ENCODE measurements at regions not wholly inside any gene's neighbourhood (a gene's known extent, or its start where the extent isn't known, plus 50 kb on each side); places are given as distances from the start of the nearest gene placed in this dataset.

- H3K27ac ChIP-seq (ENCODE audit: insufficient read depth, low read length), result no peak overlapping the region
- no peak for TF ChIP-seq CTCF (conservative IDR thresholded peaks at IDR 0.05 in 1 of 2, IDR thresholded peaks at IDR 0.05 in 1 of 2; ENCODE audit: low read depth in 1 of 2, low read length in 2 of 2)
- TF ChIP-seq EZH2 (IDR thresholded peaks at IDR 0.05; ENCODE audit: low read length, missing control alignments), result no peak
- no peaks in the 10 kb centered on the region for H3K4me1 ChIP-seq (ENCODE audit: control insufficient read depth, extremely low read depth, insufficient read depth, low read length)
- no peaks in the 10 kb centered on the region for H3K36me3 ChIP-seq (ENCODE audit: control insufficient read depth, insufficient read depth, low read length)
- H4K20me1 ChIP-seq (ENCODE audit: control insufficient read depth, extremely low read depth, insufficient read depth, low read length), result no peaks in the 10 kb centered on the region
- no peak overlapping the region for H2AFZ ChIP-seq (ENCODE audit: low read length)
- peak in 1 of 2 donors; percentile 3 for DNase-seq (ENCODE audit: low read depth in 2 of 2)
- no peaks in the 10 kb centered on the region for H3K79me2 ChIP-seq (ENCODE audit: control insufficient read depth, insufficient read depth, low read length)
- no peak overlapping the region for H3K9ac ChIP-seq (ENCODE audit: insufficient read depth, low read length)
- H3K4me2 ChIP-seq (ENCODE audit: extremely low read depth, insufficient read depth, low read length), result no peak overlapping the region
- H3K4me3 ChIP-seq (replicated peaks in 1 of 4; ENCODE audit: control extremely low read depth in 1 of 4, insufficient read depth in 1 of 4, low read depth in 3 of 4, low read length in 4 of 4), result no peak overlapping the region
- H3K27me3 ChIP-seq (ENCODE audit: control insufficient read depth, insufficient read depth, low read length), result no peaks in the 10 kb centered on the region
- no peaks in the 10 kb centered on the region for H3K9me3 ChIP-seq (ENCODE audit: control insufficient read depth, insufficient read depth, low read depth, low read length)
Measured at GRCh38 chr16:74033441-74033995, 263.1 kb upstream of the PSMD7 start.

- no peaks in the 10 kb centered on the region for H4K20me1 ChIP-seq (ENCODE audit: control insufficient read depth, extremely low read depth, insufficient read depth, low read length)
- no peak for TF ChIP-seq EZH2 (IDR thresholded peaks at IDR 0.05; ENCODE audit: low read length, missing control alignments)
- no peak for TF ChIP-seq CTCF (conservative IDR thresholded peaks at IDR 0.05 in 1 of 2, IDR thresholded peaks at IDR 0.05 in 1 of 2; ENCODE audit: low read depth in 1 of 2, low read length in 2 of 2)
- H3K27me3 ChIP-seq (ENCODE audit: control insufficient read depth, insufficient read depth, low read length), result no peaks in the 10 kb centered on the region
- no peaks in the 10 kb centered on the region for H3K4me1 ChIP-seq (ENCODE audit: control insufficient read depth, extremely low read depth, insufficient read depth, low read length)
- no peak overlapping the region for H3K9ac ChIP-seq (ENCODE audit: insufficient read depth, low read length)
- no peaks in the 10 kb centered on the region for H3K79me2 ChIP-seq (ENCODE audit: control insufficient read depth, insufficient read depth, low read length)
- H3K4me2 ChIP-seq (ENCODE audit: extremely low read depth, insufficient read depth, low read length), result no peak overlapping the region
- no peak overlapping the region for H3K4me3 ChIP-seq (replicated peaks in 1 of 4; ENCODE audit: control extremely low read depth in 1 of 4, insufficient read depth in 1 of 4, low read depth in 3 of 4, low read length in 4 of 4)
- no peaks in the 10 kb centered on the region for H3K36me3 ChIP-seq (ENCODE audit: control insufficient read depth, insufficient read depth, low read length)
- no peaks in the 10 kb centered on the region for H3K9me3 ChIP-seq (ENCODE audit: control insufficient read depth, insufficient read depth, low read depth, low read length)
- no peak overlapping the region for H2AFZ ChIP-seq (ENCODE audit: low read length)
- no peak overlapping the region for H3K27ac ChIP-seq (ENCODE audit: insufficient read depth, low read length)
- no peak for DNase-seq (ENCODE audit: low read depth in 2 of 2)
Measured at GRCh38 chr16:74031551-74031950, 265.1 kb upstream of the PSMD7 start.

GRCh38 chr16:74030000-74030706 lies 266.5 kb upstream of the PSMD7 start:
- Histone ChIP-seq H3K4me1 (ENCODE audit: control insufficient read depth, extremely low read depth, insufficient read depth, low read length) (no peaks in the 10 kb centered on the region), H3K79me2 (ENCODE audit: control insufficient read depth, insufficient read depth, low read length) (no peaks in the 10 kb centered on the region), H2AFZ (ENCODE audit: low read length) (no peak overlapping the region), H3K27me3 (ENCODE audit: control insufficient read depth, insufficient read depth, low read length) (no peaks in the 10 kb centered on the region), H3K4me2 (ENCODE audit: extremely low read depth, insufficient read depth, low read length) (no peak overlapping the region), H3K4me3 (replicated peaks in 1 of 4; ENCODE audit: control extremely low read depth in 1 of 4, insufficient read depth in 1 of 4, low read depth in 3 of 4, low read length in 4 of 4) (no peak overlapping the region), H4K20me1 (ENCODE audit: control insufficient read depth, extremely low read depth, insufficient read depth, low read length) (no peaks in the 10 kb centered on the region), H3K9me3 (ENCODE audit: control insufficient read depth, insufficient read depth, low read depth, low read length) (no peaks in the 10 kb centered on the region), H3K36me3 (ENCODE audit: control insufficient read depth, insufficient read depth, low read length) (no peaks in the 10 kb centered on the region), H3K9ac (ENCODE audit: insufficient read depth, low read length) (no peak overlapping the region), H3K27ac (ENCODE audit: insufficient read depth, low read length) (no peak overlapping the region)
- no peak for TF ChIP-seq CTCF (conservative IDR thresholded peaks at IDR 0.05 in 1 of 2, IDR thresholded peaks at IDR 0.05 in 1 of 2; ENCODE audit: low read depth in 1 of 2, low read length in 2 of 2)
- TF ChIP-seq EZH2 (IDR thresholded peaks at IDR 0.05; ENCODE audit: low read length, missing control alignments), result no peak
- DNase-seq (ENCODE audit: low read depth in 2 of 2), result no peak

Data from fibroblast of lung (primary cell).